PC-3 (cell line): ENCODE measurements at regions not wholly inside any gene's neighbourhood (a gene's known extent, or its start where the extent isn't known, plus 50 kb on each side); places are given as distances from the start of the nearest gene placed in this dataset.

Experiments
- EZH2phosphoT487 ChIP-seq: fragments of 300-600 bp; sonication (generic); IDR thresholded peaks from 2 replicates; pipeline ENCODE4 v1.6.1; 2018; ENCODE audit warnings: mild to moderate bottlenecking, antibody characterized with exemption, low read length, borderline replicate concordance
- TF ChIP-seq, protein P1 (sequence below): fragments of 300-600 bp; sonication (generic); conservative IDR thresholded peaks from 2 replicates; pipeline ENCODE4 v1.5.1; 2017; ENCODE audit warnings: antibody characterized with exemption, low read depth, mild to moderate bottlenecking, low read length

DNA sequence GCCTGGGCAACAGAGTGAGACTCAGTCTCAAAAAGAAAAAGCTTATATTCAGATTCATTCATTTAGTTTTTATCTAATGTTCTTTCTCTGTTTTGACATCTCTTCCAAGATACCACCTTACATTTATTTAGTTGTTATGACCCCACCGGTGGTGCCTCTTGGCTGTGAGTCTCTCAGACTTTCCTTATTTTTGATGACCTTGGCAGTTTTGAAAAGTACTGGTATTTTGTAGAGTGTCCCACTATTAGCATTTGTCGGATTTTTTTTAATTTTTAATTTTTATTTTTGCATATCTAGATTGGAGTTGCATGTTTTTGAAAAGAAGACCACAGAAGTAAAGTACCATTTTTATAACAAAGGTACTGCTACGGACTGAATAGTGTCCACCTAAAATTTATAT is 351.7 kb upstream of the KYNU start:
- TF ChIP-seq, protein P1, sequence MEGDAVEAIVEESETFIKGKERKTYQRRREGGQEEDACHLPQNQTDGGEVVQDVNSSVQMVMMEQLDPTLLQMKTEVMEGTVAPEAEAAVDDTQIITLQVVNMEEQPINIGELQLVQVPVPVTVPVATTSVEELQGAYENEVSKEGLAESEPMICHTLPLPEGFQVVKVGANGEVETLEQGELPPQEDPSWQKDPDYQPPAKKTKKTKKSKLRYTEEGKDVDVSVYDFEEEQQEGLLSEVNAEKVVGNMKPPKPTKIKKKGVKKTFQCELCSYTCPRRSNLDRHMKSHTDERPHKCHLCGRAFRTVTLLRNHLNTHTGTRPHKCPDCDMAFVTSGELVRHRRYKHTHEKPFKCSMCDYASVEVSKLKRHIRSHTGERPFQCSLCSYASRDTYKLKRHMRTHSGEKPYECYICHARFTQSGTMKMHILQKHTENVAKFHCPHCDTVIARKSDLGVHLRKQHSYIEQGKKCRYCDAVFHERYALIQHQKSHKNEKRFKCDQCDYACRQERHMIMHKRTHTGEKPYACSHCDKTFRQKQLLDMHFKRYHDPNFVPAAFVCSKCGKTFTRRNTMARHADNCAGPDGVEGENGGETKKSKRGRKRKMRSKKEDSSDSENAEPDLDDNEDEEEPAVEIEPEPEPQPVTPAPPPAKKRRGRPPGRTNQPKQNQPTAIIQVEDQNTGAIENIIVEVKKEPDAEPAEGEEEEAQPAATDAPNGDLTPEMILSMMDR, result no peak
- TF ChIP-seq EZH2phosphoT487, result no peak
